Neural progenitor cell (in vitro differentiated cells): ENCODE measurements at regions not wholly inside any gene's neighbourhood (a gene's known extent, or its start where the extent isn't known, plus 50 kb on each side); places are given as distances from the start of the nearest gene placed in this dataset.

Source experiments
- DNase-seq: peaks from one replicate; pipeline ENCODE4 v3.0.0-alpha.2; 2016; ENCODE audit warnings: low spot score
- H2AFZ ChIP-seq: fragments of 200-600 bp; sonication (generic); replicated peaks from 2 replicates; pipeline ENCODE4 v1.6.1; 2016; ENCODE audit warnings: antibody characterized with exemption
- H3F3A ChIP-seq: fragments of 200-600 bp; sonication (generic); 2 replicates; pipeline ENCODE4 v1.6.1; 2016; ENCODE audit warnings: antibody characterized with exemption, low read depth
- H3K27ac ChIP-seq: fragments of 200-600 bp; sonication (generic); 2 replicates; pipeline ENCODE4 v1.5.1; 2016; ENCODE audit warnings: mild to moderate bottlenecking
- H3K27me3 ChIP-seq: fragments of 200-600 bp; sonication (generic); 2 replicates; pipeline ENCODE4 v1.6.1; 2016; ENCODE audit warnings: mild to moderate bottlenecking, moderate library complexity
- H3K36me3 ChIP-seq: fragments of 200-600 bp; sonication (generic); 2 replicates; pipeline ENCODE4 v1.5.1; 2016
- H3K4me1 ChIP-seq: fragments of 200-600 bp; sonication (generic); 2 replicates; pipeline ENCODE4 v1.6.1; 2016; ENCODE audit warnings: mixed run types
- H3K4me2 ChIP-seq: fragments of 200-600 bp; sonication (generic); 2 replicates; pipeline ENCODE4 v1.6.1; 2016
- H3K4me3 ChIP-seq: fragments of 200-600 bp; sonication (generic); 2 replicates; pipeline ENCODE4 v1.5.1; 2016
- H3K79me2 ChIP-seq: fragments of 200-600 bp; sonication (generic); 2 replicates; pipeline ENCODE4 v1.6.1; 2016; ENCODE audit warnings: low read depth
- H3K9ac ChIP-seq: fragments of 200-600 bp; sonication (generic); 2 replicates; pipeline ENCODE4 v1.6.1; 2016
- H3K9me3 ChIP-seq: fragments of 200-600 bp; sonication (generic); 2 replicates; pipeline ENCODE4 v1.5.1; 2016; ENCODE audit warnings: low read depth
- H4K20me1 ChIP-seq: fragments of 200-600 bp; sonication (generic); 2 replicates; pipeline ENCODE4 v1.6.1; 2016; ENCODE audit warnings: low read depth
- H3K27ac Mint-ChIP-seq: 3 replicates; pipeline ENCODE4 v1.8.0; 2021; ENCODE audit warnings: mixed read lengths
- H3K27me3 Mint-ChIP-seq: 2 replicates; pipeline ENCODE4 v1.8.0; 2022; ENCODE audit warnings: low read depth, mild to moderate bottlenecking, inconsistent platforms, moderate library complexity, mixed read lengths; ENCODE audit not compliant: insufficient read depth
- H3K36me3 Mint-ChIP-seq: 3 replicates; pipeline ENCODE4 v1.8.0; 2021; ENCODE audit warnings: mixed read lengths
- H3K4me1 Mint-ChIP-seq: 3 replicates; pipeline ENCODE4 v1.8.0; 2021; ENCODE audit warnings: mixed read lengths
- H3K4me3 Mint-ChIP-seq: 3 replicates; pipeline ENCODE4 v1.8.0; 2021; ENCODE audit warnings: mild to moderate bottlenecking, moderate library complexity, mixed read lengths
- H3K9me3 Mint-ChIP-seq: 3 replicates; pipeline ENCODE4 v1.8.0; 2020; ENCODE audit warnings: mixed read lengths
- EZH2 ChIP-seq: fragments of 200-600 bp; sonication (generic); IDR thresholded peaks from 2 replicates; pipeline ENCODE4 v1.6.1; 2017; ENCODE audit warnings: antibody characterized with exemption, mild to moderate bottlenecking, moderate library complexity
- EZH2phosphoT487 ChIP-seq: fragments of 200-600 bp; sonication (generic); IDR thresholded peaks from 2 replicates; pipeline ENCODE4 v1.6.1; 2017; ENCODE audit warnings: antibody characterized with exemption
- TF ChIP-seq, protein P1 (sequence below): fragments of 200-600 bp; sonication (generic); IDR thresholded peaks from 2 replicates; pipeline ENCODE4 v1.5.1; 2017; ENCODE audit warnings: antibody characterized with exemption, mild to moderate bottlenecking

DNA sequence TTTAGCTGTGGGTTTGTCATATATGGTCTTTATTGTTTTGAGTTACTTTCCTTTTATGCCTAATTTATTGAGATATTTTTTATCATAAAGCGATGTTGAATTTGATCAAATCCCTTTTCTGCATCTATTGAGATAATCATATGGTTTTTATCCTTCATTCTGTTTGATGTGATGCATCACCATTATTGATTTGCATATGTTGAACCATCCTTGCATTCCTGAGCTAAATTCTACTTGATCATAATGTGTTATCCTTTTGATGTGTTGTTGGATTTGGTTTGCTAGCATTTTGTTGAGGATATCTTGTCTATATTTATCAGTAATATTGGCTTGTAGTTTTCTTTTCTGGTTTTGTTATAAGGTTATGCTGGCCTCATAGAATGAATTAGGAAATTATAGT is 308.5 kb downstream of the ADCYAP1 start:
- Histone ChIP-seq H3K4me1 (no peaks in the 10 kb centered on the region), H3K27ac (no peak overlapping the region), H3K79me2 (no peaks in the 10 kb centered on the region), H3K9me3 (no peaks in the 10 kb centered on the region), H3K4me2 (no peak overlapping the region), H2AFZ (no peak overlapping the region), H3K4me3 (no peak overlapping the region), H4K20me1 (no peaks in the 10 kb centered on the region), H3K36me3 (peaks cover 11% of the 10 kb centered on the region), H3K27me3 (no peaks in the 10 kb centered on the region), H3K9ac (no peak overlapping the region), H3F3A (no peaks in the 10 kb centered on the region)
- Mint-ChIP-seq H3K9me3 (peaks cover 9% of the 10 kb centered on the region), H3K36me3 (no peaks in the 10 kb centered on the region), H3K4me1 (no peaks in the 10 kb centered on the region), H3K27me3 (no peaks in the 10 kb centered on the region), H3K27ac (no peak overlapping the region), H3K4me3 (no peak overlapping the region)
- TF ChIP-seq EZH2phosphoT487 (no peak), EZH2 (no peak)
- TF ChIP-seq, protein P1, sequence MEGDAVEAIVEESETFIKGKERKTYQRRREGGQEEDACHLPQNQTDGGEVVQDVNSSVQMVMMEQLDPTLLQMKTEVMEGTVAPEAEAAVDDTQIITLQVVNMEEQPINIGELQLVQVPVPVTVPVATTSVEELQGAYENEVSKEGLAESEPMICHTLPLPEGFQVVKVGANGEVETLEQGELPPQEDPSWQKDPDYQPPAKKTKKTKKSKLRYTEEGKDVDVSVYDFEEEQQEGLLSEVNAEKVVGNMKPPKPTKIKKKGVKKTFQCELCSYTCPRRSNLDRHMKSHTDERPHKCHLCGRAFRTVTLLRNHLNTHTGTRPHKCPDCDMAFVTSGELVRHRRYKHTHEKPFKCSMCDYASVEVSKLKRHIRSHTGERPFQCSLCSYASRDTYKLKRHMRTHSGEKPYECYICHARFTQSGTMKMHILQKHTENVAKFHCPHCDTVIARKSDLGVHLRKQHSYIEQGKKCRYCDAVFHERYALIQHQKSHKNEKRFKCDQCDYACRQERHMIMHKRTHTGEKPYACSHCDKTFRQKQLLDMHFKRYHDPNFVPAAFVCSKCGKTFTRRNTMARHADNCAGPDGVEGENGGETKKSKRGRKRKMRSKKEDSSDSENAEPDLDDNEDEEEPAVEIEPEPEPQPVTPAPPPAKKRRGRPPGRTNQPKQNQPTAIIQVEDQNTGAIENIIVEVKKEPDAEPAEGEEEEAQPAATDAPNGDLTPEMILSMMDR, result no peak
- no peak for DNase-seq

DNA sequence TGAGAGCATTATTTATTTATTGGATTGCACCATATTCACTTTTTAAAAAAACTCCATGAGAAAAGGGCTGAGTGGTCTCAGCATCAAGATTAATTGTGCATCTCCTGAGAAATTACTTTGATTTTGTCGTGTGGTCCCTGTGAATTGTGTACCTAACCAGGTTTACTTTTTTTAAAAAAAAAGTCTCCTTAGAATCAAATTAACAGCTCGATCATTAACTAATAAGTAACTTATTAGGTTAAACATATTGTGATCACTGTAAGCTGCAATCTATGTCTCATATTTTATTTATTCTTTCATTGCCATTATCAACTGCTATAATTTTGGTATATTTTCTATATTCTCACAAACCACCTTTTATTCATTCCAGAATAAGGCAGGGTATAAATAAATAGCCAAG is 318.2 kb downstream of the ADCYAP1 start:
- Mint-ChIP-seq H3K27me3 (no peaks in the 10 kb centered on the region), H3K27ac (no peak overlapping the region), H3K36me3 (no peaks in the 10 kb centered on the region), H3K9me3 (no peaks in the 10 kb centered on the region), H3K4me3 (no peak overlapping the region), H3K4me1 (no peaks in the 10 kb centered on the region)
- no peak for DNase-seq
- no peaks in the 10 kb centered on the region for H3F3A ChIP-seq
- H4K20me1 ChIP-seq, result peaks cover 3% of the 10 kb centered on the region
- no peaks in the 10 kb centered on the region for H3K79me2 ChIP-seq
- no peak overlapping the region for H3K9ac ChIP-seq
- no peaks in the 10 kb centered on the region for H3K4me1 ChIP-seq
- no peak overlapping the region for H3K4me2 ChIP-seq
- H3K27me3 ChIP-seq, result no peaks in the 10 kb centered on the region
- no peak overlapping the region for H2AFZ ChIP-seq
- H3K27ac ChIP-seq, result no peak overlapping the region
- no peak for TF ChIP-seq EZH2phosphoT487
- TF ChIP-seq EZH2, result no peak
- TF ChIP-seq, protein P1, result no peak
- H3K4me3 ChIP-seq, result no peak overlapping the region
- no peaks in the 10 kb centered on the region for H3K36me3 ChIP-seq
- no peaks in the 10 kb centered on the region for H3K9me3 ChIP-seq

DNA sequence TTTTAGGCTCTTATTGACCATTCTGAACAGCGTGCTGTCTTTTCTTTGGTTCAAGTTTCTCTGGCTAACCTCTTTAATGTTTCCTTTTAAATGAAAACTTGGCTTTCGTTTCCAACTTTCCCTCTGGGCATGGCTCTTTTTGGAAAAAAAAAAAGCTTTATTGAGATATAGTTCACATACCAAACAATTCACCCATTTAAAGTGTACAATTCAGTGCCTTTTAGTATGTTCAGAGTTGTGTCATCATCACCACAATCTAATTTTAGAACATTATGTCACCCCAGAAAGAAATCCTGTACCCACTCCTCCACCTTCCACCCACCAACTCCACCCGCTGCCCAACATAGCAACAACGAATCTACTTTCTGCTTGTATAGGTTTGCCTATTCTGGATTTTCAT is 322.4 kb downstream of the ADCYAP1 start:
- Histone ChIP-seq H3F3A (no peaks in the 10 kb centered on the region), H3K79me2 (no peaks in the 10 kb centered on the region), H3K27me3 (no peaks in the 10 kb centered on the region), H4K20me1 (peaks cover 3% of the 10 kb centered on the region), H3K4me2 (no peak overlapping the region), H3K36me3 (no peaks in the 10 kb centered on the region), H3K4me3 (no peak overlapping the region), H3K9ac (no peak overlapping the region), H3K4me1 (no peaks in the 10 kb centered on the region), H3K27ac (no peak overlapping the region), H3K9me3 (no peaks in the 10 kb centered on the region), H2AFZ (no peak overlapping the region)
- TF ChIP-seq, protein P1, result no peak
- TF ChIP-seq EZH2 (no peak), EZH2phosphoT487 (no peak)
- no peak for DNase-seq
- H3K36me3 Mint-ChIP-seq, result no peaks in the 10 kb centered on the region
- H3K4me3 Mint-ChIP-seq, result no peak overlapping the region
- no peaks in the 10 kb centered on the region for H3K27me3 Mint-ChIP-seq
- peaks cover 4% of the 10 kb centered on the region for H3K9me3 Mint-ChIP-seq
- no peaks in the 10 kb centered on the region for H3K4me1 Mint-ChIP-seq
- no peak overlapping the region for H3K27ac Mint-ChIP-seq

DNA sequence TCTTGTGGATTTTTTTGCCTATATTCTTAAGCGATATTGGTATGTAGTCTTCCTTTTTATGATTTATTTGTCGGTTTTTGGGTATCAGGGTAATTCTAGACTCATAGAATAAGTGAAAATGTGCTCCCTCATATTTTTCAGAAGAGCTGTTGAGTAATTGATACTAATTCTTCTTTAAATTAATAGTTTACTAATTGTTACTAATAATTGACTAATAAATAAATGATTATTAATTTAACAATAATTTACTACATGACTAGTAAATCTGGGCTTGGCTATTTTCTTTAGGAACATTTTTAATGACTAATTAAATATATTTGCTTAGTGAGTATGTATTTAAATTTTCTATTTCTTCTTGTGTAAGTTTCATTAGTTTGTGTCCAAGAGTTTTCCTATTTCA is 325.0 kb downstream of the ADCYAP1 start:
- no peak overlapping the region for H2AFZ ChIP-seq
- no peak overlapping the region for H3K27ac ChIP-seq
- H4K20me1 ChIP-seq, result no peaks in the 10 kb centered on the region
- H3K79me2 ChIP-seq, result no peaks in the 10 kb centered on the region
- Mint-ChIP-seq H3K36me3 (no peaks in the 10 kb centered on the region), H3K27me3 (no peaks in the 10 kb centered on the region), H3K27ac (no peak overlapping the region), H3K9me3 (peaks cover 9% of the 10 kb centered on the region), H3K4me1 (no peaks in the 10 kb centered on the region), H3K4me3 (no peak overlapping the region)
- H3K4me3 ChIP-seq, result no peak overlapping the region
- no peaks in the 10 kb centered on the region for H3K36me3 ChIP-seq
- H3K27me3 ChIP-seq, result no peaks in the 10 kb centered on the region
- H3K4me1 ChIP-seq, result no peaks in the 10 kb centered on the region
- H3F3A ChIP-seq, result no peaks in the 10 kb centered on the region
- H3K9ac ChIP-seq, result no peak overlapping the region
- no peak for DNase-seq
- TF ChIP-seq, protein P1, result no peak
- TF ChIP-seq EZH2 (no peak), EZH2phosphoT487 (no peak)
- no peak overlapping the region for H3K4me2 ChIP-seq
- H3K9me3 ChIP-seq, result peaks cover 2% of the 10 kb centered on the region
